K562 (cell line): ENCODE measurements at regions not wholly inside any gene's neighbourhood (a gene's known extent, or its start where the extent isn't known, plus 50 kb on each side); places are given as distances from the start of the nearest gene placed in this dataset.

ENCODE experiments used
- ATAC-seq: fragments of 200-7000 bp; cut with Tn5 transposase; 3 replicates; pipeline ENCODE4 v1.9.1; 2020; ENCODE audit warnings: moderate library complexity
- BruUV-seq: library from RNA; stranded (reverse); fragments of 400-500 nt; replicated peaks from 2 replicates; lab custom pipeline; 2021; lab: Mats Ljungman, UMichigan
- CTCF ChIA-PET: fragments of 300-600 bp; formaldehyde crosslinking; extraction: SDS; loops from one replicate; lab custom pipeline; 2021; ENCODE audit warnings: low intra/inter-chr PET ratio; lab: Yijun Ruan, JAX
- POLR2A ChIA-PET: fragments of 300-600, 350-650 bp; sonication (Branson Sonifier 250); formaldehyde crosslinking; extraction: SDS; loops from one replicate; lab custom pipeline; 2021; ENCODE audit warnings: antibody characterized with exemption, inconsistent platforms; lab: Yijun Ruan, JAX
- DNase-seq, 4 experiments: peaks; one replicate each; pipeline versions ENCODE4 v3.0.0 to v3.0.0-alpha.2; 2011 to 2018; ENCODE audit warnings: low spot score in 3 of 4, mixed read lengths in 3 of 4; ENCODE audit errors: extremely low read depth in 1 of 4
- FAIRE-seq: peaks from 2 replicates; lab custom pipeline; 2011; peaks lifted over from hg19 to GRCh38; lab: Jason Lieb, UNC
- H2AFZ ChIP-seq: 2 replicates; pipeline ENCODE4 v1.6.0; 2011; ENCODE audit warnings: low read depth, low read length, control low read depth, inconsistent platforms
- H3K27ac ChIP-seq: fragments of 200-600 bp; 3 replicates; pipeline ENCODE4 v1.8.0; 2011; ENCODE audit warnings: low read depth, mild to moderate bottlenecking, control low read depth, inconsistent platforms, low read length, moderate library complexity, mixed read lengths; ENCODE audit errors: extremely low read depth
- H3K27me3 ChIP-seq, 2 experiments: fragments of 300-600 bp in 1 of 2; 2 replicates in 1 of 2; 3 replicates in 1 of 2; pipeline versions ENCODE4 v1.6.0 to v1.8.0; 2011; ENCODE audit warnings: inconsistent platforms in 2 of 2, low read length in 2 of 2, mild to moderate bottlenecking in 1 of 2, mixed read lengths in 1 of 2, moderate library complexity in 1 of 2; ENCODE audit not compliant: control insufficient read depth in 2 of 2, insufficient read depth in 2 of 2
- H3K36me3 ChIP-seq: fragments of 300-600 bp; 3 replicates; pipeline ENCODE4 v1.8.0; 2011; ENCODE audit warnings: mild to moderate bottlenecking, low read length, inconsistent platforms; ENCODE audit not compliant: control insufficient read depth, insufficient read depth
- H3K4me1 ChIP-seq, 2 experiments: fragments of 200-600 bp in 1 of 2; replicated peaks in 1 of 2; 2 replicates in 1 of 2; 3 replicates in 1 of 2; pipeline versions ENCODE4 v1.5.1 to v1.8.0; 2011; ENCODE audit warnings: inconsistent platforms in 2 of 2, low read length in 2 of 2, mild to moderate bottlenecking in 1 of 2, mixed read lengths in 1 of 2, moderate library complexity in 1 of 2; ENCODE audit not compliant: control insufficient read depth in 2 of 2, insufficient read depth in 2 of 2
- H3K4me2 ChIP-seq: 2 replicates; pipeline ENCODE4 v1.6.1; 2011; ENCODE audit warnings: low read length, control low read depth, inconsistent platforms, mixed read lengths; ENCODE audit not compliant: insufficient read depth
- H3K4me3 ChIP-seq: fragments of 200-600 bp; sonication (generic), shearing (Covaris generic); 2 replicates; pipeline ENCODE4 v1.5.1; 2016; ENCODE audit warnings: control low read depth, inconsistent platforms
- H3K79me2 ChIP-seq: fragments of 200-600 bp; 3 replicates; pipeline ENCODE4 v1.8.0; 2011; ENCODE audit warnings: low read length, inconsistent platforms; ENCODE audit not compliant: control insufficient read depth, insufficient read depth
- H3K9ac ChIP-seq, 2 experiments: 2 replicates each; pipeline versions ENCODE4 v1.6.0 to v1.6.1; 2011; ENCODE audit warnings: low read depth in 2 of 2, low read length in 2 of 2, control low read depth in 1 of 2, inconsistent platforms in 1 of 2, mild to moderate bottlenecking in 1 of 2, mixed read lengths in 1 of 2; ENCODE audit not compliant: insufficient read depth in 1 of 2
- H3K9me1 ChIP-seq: one replicate; pipeline ENCODE4 v1.6.0; 2011; ENCODE audit warnings: inconsistent platforms, mild to moderate bottlenecking, low read length, moderate library complexity; ENCODE audit not compliant: control insufficient read depth, insufficient read depth
- H3K9me3 ChIP-seq: replicated peaks from 2 replicates; pipeline ENCODE4 v1.5.1; 2011; ENCODE audit warnings: low read depth, low read length, inconsistent platforms; ENCODE audit not compliant: control insufficient read depth, insufficient read depth
- H4K20me1 ChIP-seq: replicated peaks from 2 replicates; pipeline ENCODE4 v1.6.1; 2011; ENCODE audit warnings: low read length, inconsistent platforms, mixed read lengths; ENCODE audit not compliant: control insufficient read depth, insufficient read depth
- RHOXF2B ChIP-seq: fragments of 250-450 bp; sonication (Bioruptor Pico); conservative IDR thresholded peaks from 2 replicates; pipeline ENCODE4 v1.5.1; 2021
- YY1 ChIP-seq, 3 experiments: IDR thresholded peaks; 2 replicates each; pipeline ENCODE4 v1.6.1; 2011; ENCODE audit warnings: low read length in 2 of 3, mild to moderate bottlenecking in 2 of 3, moderate library complexity in 2 of 3, borderline replicate concordance in 1 of 3, control low read depth in 1 of 3, low read depth in 1 of 3; ENCODE audit not compliant: insufficient read depth in 3 of 3, insufficient replicate concordance in 2 of 3, control insufficient read depth in 1 of 3, insufficient read length in 1 of 3; ENCODE audit errors: extremely low read depth in 1 of 3
- WGBS: fragments of 100-300 bp; shearing (Covaris generic); methylation state at CpG from one replicate; pipeline ENCODE4 v1.1.6; 2016; ENCODE audit warnings: low coverage, mixed read lengths; ENCODE audit not compliant: insufficient coverage; ENCODE audit errors: missing lambda C conversion rate; 5-methylcytosine and 5-hydroxymethylcytosine counted together
- in situ Hi-C: fragments of 300-500 bp; cut with MboI; formaldehyde crosslinking; loops from 4 replicates; pipeline ENCODE4 v1.15.0; 2018; ENCODE audit warnings: inconsistent platforms, mixed read lengths
- intact Hi-C: fragments of 100-400 bp; cut with micrococcal nuclease; formaldehyde crosslinking; loops from 2 replicates; pipeline ENCODE4 v1.14.2; 2022
- TF ChIP-seq, protein P1 (sequence below): fragments of 200-800 bp; sonication (Bioruptor generic); IDR thresholded peaks from 2 replicates; pipeline ENCODE4 v1.6.1; 2016; ENCODE audit warnings: missing genetic modification characterization, missing compliant biosample characterization

DNA sequence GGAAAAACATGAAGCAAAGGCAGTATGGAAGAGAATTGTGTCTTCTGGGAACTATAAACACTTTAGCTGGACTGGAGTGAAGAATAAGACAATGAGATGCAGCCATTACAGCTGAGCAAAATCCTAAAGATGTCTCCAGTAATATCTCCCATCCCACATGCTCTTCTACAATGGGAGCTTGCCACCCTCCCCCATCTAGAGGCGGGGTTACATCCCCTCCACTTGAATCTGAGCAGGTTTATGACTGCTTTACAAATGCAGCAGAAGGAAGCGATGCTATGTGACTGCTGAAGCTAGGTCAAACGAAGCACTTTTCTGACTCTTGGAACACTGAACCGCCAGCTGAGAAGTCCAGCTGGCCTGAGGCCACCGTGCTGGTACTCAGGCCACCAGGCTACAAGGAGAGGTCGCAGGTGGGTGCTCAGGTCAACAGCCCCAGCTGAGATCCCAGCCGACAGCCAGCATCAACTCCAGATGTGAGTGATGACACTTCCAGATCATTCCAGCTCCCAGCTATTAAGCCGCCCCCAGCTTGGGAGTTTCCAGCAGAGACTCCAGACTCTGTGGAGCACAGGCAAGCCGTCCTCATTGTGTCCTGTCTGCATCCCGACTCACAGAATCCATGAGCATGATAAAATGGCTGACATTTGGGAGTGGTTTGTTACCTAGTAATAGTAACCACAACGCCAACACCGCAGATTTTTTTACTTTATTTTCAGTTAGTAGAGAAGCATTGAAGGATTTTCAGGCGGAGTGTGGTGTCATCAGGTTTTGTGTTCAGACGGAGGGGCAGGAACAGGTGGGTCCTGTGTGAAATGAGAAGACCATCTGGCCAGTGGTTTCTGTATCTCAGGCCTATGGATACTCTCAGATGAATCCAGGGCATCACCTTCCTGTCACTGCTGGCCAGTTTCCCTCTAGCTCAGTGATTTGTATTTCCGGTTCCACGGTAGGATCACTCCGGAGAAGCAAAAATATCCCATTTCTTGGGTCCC, 89.3 kb downstream of the NPY start:
- CTCF ChIA-PET, result no interaction called here
- in situ Hi-C loops (no loop called here), intact Hi-C loops (no loop called here)
- H3K9me3 ChIP-seq, result no peaks in the 10 kb centered on the region
- no peaks in the 10 kb centered on the region for H3K4me1 ChIP-seq
- H3K9me1 ChIP-seq, result no peaks in the 10 kb centered on the region
- H3K36me3 ChIP-seq, result no peaks in the 10 kb centered on the region
- 2% methylated on average over 17 of the region's 17 CpGs for WGBS
- POLR2A ChIA-PET, result interaction anchor here (0.9 kb wide), 1 partner anchor 8 kb away, joined by 3 read pairs; no protein-coding TSS in a partner anchor
- H3K27ac ChIP-seq, result no peak overlapping the region
- ATAC-seq, result no peak
- no peak for FAIRE-seq
- H3K4me2 ChIP-seq, result no peak overlapping the region
- DNase-seq, result no peak
- TF ChIP-seq YY1 (IDR thresholded peaks at IDR 0.05; ENCODE audit: borderline replicate concordance in 1 of 3, control insufficient read depth in 1 of 3, extremely low read depth in 1 of 3, insufficient read depth in 3 of 3, insufficient read length in 1 of 3, insufficient replicate concordance in 2 of 3, low read depth in 1 of 3, low read length in 2 of 3), result no peak
- TF ChIP-seq RHOXF2B (CRISPR knock-in tag), result no peak
- TF ChIP-seq, protein P1, sequence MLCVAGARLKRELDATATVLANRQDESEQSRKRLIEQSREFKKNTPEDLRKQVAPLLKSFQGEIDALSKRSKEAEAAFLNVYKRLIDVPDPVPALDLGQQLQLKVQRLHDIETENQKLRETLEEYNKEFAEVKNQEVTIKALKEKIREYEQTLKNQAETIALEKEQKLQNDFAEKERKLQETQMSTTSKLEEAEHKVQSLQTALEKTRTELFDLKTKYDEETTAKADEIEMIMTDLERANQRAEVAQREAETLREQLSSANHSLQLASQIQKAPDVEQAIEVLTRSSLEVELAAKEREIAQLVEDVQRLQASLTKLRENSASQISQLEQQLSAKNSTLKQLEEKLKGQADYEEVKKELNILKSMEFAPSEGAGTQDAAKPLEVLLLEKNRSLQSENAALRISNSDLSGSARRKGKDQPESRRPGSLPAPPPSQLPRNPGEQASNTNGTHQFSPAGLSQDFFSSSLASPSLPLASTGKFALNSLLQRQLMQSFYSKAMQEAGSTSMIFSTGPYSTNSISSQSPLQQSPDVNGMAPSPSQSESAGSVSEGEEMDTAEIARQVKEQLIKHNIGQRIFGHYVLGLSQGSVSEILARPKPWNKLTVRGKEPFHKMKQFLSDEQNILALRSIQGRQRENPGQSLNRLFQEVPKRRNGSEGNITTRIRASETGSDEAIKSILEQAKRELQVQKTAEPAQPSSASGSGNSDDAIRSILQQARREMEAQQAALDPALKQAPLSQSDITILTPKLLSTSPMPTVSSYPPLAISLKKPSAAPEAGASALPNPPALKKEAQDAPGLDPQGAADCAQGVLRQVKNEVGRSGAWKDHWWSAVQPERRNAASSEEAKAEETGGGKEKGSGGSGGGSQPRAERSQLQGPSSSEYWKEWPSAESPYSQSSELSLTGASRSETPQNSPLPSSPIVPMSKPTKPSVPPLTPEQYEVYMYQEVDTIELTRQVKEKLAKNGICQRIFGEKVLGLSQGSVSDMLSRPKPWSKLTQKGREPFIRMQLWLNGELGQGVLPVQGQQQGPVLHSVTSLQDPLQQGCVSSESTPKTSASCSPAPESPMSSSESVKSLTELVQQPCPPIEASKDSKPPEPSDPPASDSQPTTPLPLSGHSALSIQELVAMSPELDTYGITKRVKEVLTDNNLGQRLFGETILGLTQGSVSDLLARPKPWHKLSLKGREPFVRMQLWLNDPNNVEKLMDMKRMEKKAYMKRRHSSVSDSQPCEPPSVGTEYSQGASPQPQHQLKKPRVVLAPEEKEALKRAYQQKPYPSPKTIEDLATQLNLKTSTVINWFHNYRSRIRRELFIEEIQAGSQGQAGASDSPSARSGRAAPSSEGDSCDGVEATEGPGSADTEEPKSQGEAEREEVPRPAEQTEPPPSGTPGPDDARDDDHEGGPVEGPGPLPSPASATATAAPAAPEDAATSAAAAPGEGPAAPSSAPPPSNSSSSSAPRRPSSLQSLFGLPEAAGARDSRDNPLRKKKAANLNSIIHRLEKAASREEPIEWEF (CRISPR knock-in tag), result no peak
- no TSS peak for BruUV-seq
- H4K20me1 ChIP-seq, result no peaks in the 10 kb centered on the region; the same call in 1 of the 2 replicates
- H3K27me3 ChIP-seq, result peaks cover 8 to 18% of the 10 kb centered on the region in 2 experiments; a peak in 4 of 5 replicates
- H3K4me3 ChIP-seq, result no peak overlapping the region
- no peaks in the 10 kb centered on the region for H3K79me2 ChIP-seq
- no peak overlapping the region for H2AFZ ChIP-seq
- no peak overlapping the region for H3K9ac ChIP-seq
